Coronary artery (tissue), 2 donors: ENCODE measurements at regions not wholly inside any gene's neighbourhood (a gene's known extent, or its start where the extent isn't known, plus 50 kb on each side); places are given as distances from the start of the nearest gene placed in this dataset.

Experiments
- DNase-seq: peaks from one replicate; pipeline ENCODE4 v3.0.0-alpha.2; 2017; ENCODE audit warnings: low spot score
- H3K27ac ChIP-seq, 2 donors: fragments of 200-600 bp; sonication (generic); one replicate each; pipeline ENCODE4 v1.5.1; 2016 to 2019
- H3K4me3 ChIP-seq: fragments of 200-600 bp; sonication (generic); 2 replicates; pipeline ENCODE4 v1.5.1; 2016; ENCODE audit warnings: mild to moderate bottlenecking, moderate library complexity
- CTCF ChIP-seq: fragments of 200-600 bp; sonication (generic); IDR thresholded peaks from one replicate; pipeline ENCODE4 v1.5.1; 2019; ENCODE audit warnings: antibody characterized with exemption

- TF ChIP-seq CTCF = no peak
- Histone ChIP-seq H3K4me3 (no peak overlapping the region), H3K27ac (no peak overlapping the region)
- no peak for DNase-seq
Measured at GRCh38 chr16:55207693-55208428, 116.1 kb upstream of the IRX6 start.

- no peak overlapping the region for H3K4me3 ChIP-seq
- no peak for TF ChIP-seq CTCF
- no peak for DNase-seq
- H3K27ac ChIP-seq = no peak overlapping the region
Measured at GRCh38 chr16:55209626-55210025, 114.4 kb upstream of the IRX6 start.

GRCh38 chr16:55212791-55213190, 111.2 kb upstream of the IRX6 start:
- DNase-seq = no peak

GRCh38 chr16:55214412-55214811, 109.6 kb upstream of the IRX6 start:
- Histone ChIP-seq H3K27ac (no peak overlapping the region), H3K4me3 (no peak overlapping the region)
- TF ChIP-seq CTCF = no peak
- DNase-seq = no peak

More at GRCh38 chr16:55212791-55213190, 111.2 kb upstream of the IRX6 start:
- TF ChIP-seq CTCF = no peak
- Histone ChIP-seq H3K27ac (no peak overlapping the region), H3K4me3 (no peak overlapping the region)

- no peak overlapping the region for H3K4me3 ChIP-seq
- TF ChIP-seq CTCF = no peak
- H3K27ac ChIP-seq = no peak overlapping the region
- no peak for DNase-seq
Measured at GRCh38 chr16:55214974-55215494, 109.0 kb upstream of the IRX6 start.

GRCh38 chr16:55217392-55217791, 106.6 kb upstream of the IRX6 start:
- DNase-seq = no peak
- H3K27ac ChIP-seq = no peak overlapping the region
- TF ChIP-seq CTCF = no peak
- H3K4me3 ChIP-seq = no peak overlapping the region

- DNase-seq = no peak
- H3K4me3 ChIP-seq = no peak overlapping the region
- no peak overlapping the region for H3K27ac ChIP-seq
- TF ChIP-seq CTCF = no peak
Measured at GRCh38 chr16:55221836-55222235, 102.2 kb upstream of the IRX6 start.
